H9 (cell line): ENCODE measurements at regions not wholly inside any gene's neighbourhood (a gene's known extent, or its start where the extent isn't known, plus 50 kb on each side); places are given as distances from the start of the nearest gene placed in this dataset.

ENCODE experiments used
- DNase-seq: peaks from one replicate; pipeline ENCODE4 v3.0.0-alpha.2; 2017
- H2AFZ ChIP-seq: one replicate; pipeline ENCODE4 v1.6.1; 2013; ENCODE audit warnings: mild to moderate bottlenecking, low read length, control low read depth, moderate library complexity
- H2AK5ac ChIP-seq: 2 replicates; pipeline ENCODE4 v1.6.1; 2013; ENCODE audit warnings: low read length, control low read depth, mixed read lengths; ENCODE audit not compliant: insufficient read length
- H2BK120ac ChIP-seq: one replicate; pipeline ENCODE4 v1.6.1; 2013; ENCODE audit warnings: low read depth, mild to moderate bottlenecking, low read length, control low read depth, inconsistent platforms; ENCODE audit not compliant: poor library complexity, severe bottlenecking
- H2BK12ac ChIP-seq: 2 replicates; pipeline ENCODE4 v1.6.1; 2013; ENCODE audit warnings: low read length, control low read depth, mixed read lengths, low read depth; ENCODE audit not compliant: insufficient read length
- H2BK15ac ChIP-seq: 2 replicates; pipeline ENCODE4 v1.6.1; 2013; ENCODE audit warnings: low read depth, low read length, control low read depth
- H2BK20ac ChIP-seq: one replicate; pipeline ENCODE4 v1.6.1; 2013; ENCODE audit warnings: low read depth, mild to moderate bottlenecking, low read length, control low read depth, inconsistent platforms; ENCODE audit not compliant: poor library complexity, severe bottlenecking
- H2BK5ac ChIP-seq: 2 replicates; pipeline ENCODE4 v1.6.1; 2013; ENCODE audit warnings: low read length, control low read depth, mixed read lengths; ENCODE audit not compliant: insufficient read length
- H3K14ac ChIP-seq: 2 replicates; pipeline ENCODE4 v1.6.1; 2013; ENCODE audit warnings: low read length, control low read depth; ENCODE audit not compliant: insufficient read depth
- H3K18ac ChIP-seq: 2 replicates; pipeline ENCODE4 v1.6.1; 2013; ENCODE audit warnings: low read depth, mild to moderate bottlenecking, mixed read lengths, low read length, control low read depth; ENCODE audit not compliant: insufficient read length
- H3K23ac ChIP-seq: 2 replicates; pipeline ENCODE4 v1.6.1; 2013; ENCODE audit warnings: low read length, control low read depth, mixed read lengths, low read depth; ENCODE audit not compliant: insufficient read length
- H3K23me2 ChIP-seq: 2 replicates; pipeline ENCODE4 v1.6.1; 2013; ENCODE audit warnings: low read depth, mild to moderate bottlenecking, mixed read lengths, low read length, control low read depth; ENCODE audit not compliant: insufficient read length, poor library complexity, severe bottlenecking
- H3K27ac ChIP-seq: 2 replicates; pipeline ENCODE4 v1.5.1; 2013; ENCODE audit warnings: low read length, control low read depth, mixed read lengths, low read depth; ENCODE audit not compliant: insufficient read length
- H3K27me3 ChIP-seq: 2 replicates; pipeline ENCODE4 v1.6.1; 2013; ENCODE audit warnings: low read length, control low read depth, inconsistent platforms; ENCODE audit not compliant: insufficient read depth
- H3K4ac ChIP-seq: 2 replicates; pipeline ENCODE4 v1.6.1; 2013; ENCODE audit warnings: low read depth, mild to moderate bottlenecking, control low read depth, inconsistent platforms, low read length, moderate library complexity
- H3K4me1 ChIP-seq: 2 replicates; pipeline ENCODE4 v1.6.1; 2013; ENCODE audit warnings: low read length, control low read depth, inconsistent platforms; ENCODE audit not compliant: insufficient read depth
- H3K4me2 ChIP-seq: 2 replicates; pipeline ENCODE4 v1.6.1; 2013; ENCODE audit warnings: low read length, control low read depth, mixed read lengths; ENCODE audit not compliant: insufficient read length, insufficient read depth
- H3K56ac ChIP-seq: 2 replicates; pipeline ENCODE4 v1.6.1; 2013; ENCODE audit warnings: low read depth, mild to moderate bottlenecking, mixed read lengths, low read length, control low read depth; ENCODE audit not compliant: insufficient read length
- H3K79me1 ChIP-seq: 2 replicates; pipeline ENCODE4 v1.6.1; 2013; ENCODE audit warnings: low read depth, mild to moderate bottlenecking, moderate library complexity, low read length, control low read depth, inconsistent platforms; ENCODE audit not compliant: insufficient read depth, poor library complexity, severe bottlenecking
- H3K79me2 ChIP-seq: 2 replicates; pipeline ENCODE4 v1.6.1; 2013; ENCODE audit warnings: low read length, control low read depth, inconsistent platforms; ENCODE audit not compliant: insufficient read depth
- H3K9ac ChIP-seq: 2 replicates; pipeline ENCODE4 v1.6.1; 2013; ENCODE audit warnings: low read length, control low read depth, mixed read lengths; ENCODE audit not compliant: insufficient read length; ENCODE audit errors: extremely low read depth
- H3K9me3 ChIP-seq: one replicate; pipeline ENCODE4 v1.6.1; 2013; ENCODE audit warnings: low read depth, low read length, inconsistent platforms; ENCODE audit not compliant: control insufficient read depth
- H3T11ph ChIP-seq: one replicate; pipeline ENCODE4 v1.6.1; 2013; ENCODE audit warnings: mild to moderate bottlenecking, low read length, control low read depth, inconsistent platforms
- H4K20me1 ChIP-seq: one replicate; pipeline ENCODE4 v1.6.1; 2013; ENCODE audit not compliant: control insufficient read depth, insufficient read length, insufficient read depth
- H4K5ac ChIP-seq: 2 replicates; pipeline ENCODE4 v1.6.1; 2013; ENCODE audit warnings: low read depth, mild to moderate bottlenecking, mixed read lengths, low read length, control low read depth; ENCODE audit not compliant: insufficient read length
- H4K8ac ChIP-seq: replicated peaks from 2 replicates; pipeline ENCODE4 v1.6.1; 2013; ENCODE audit warnings: low read length, control low read depth, mixed read lengths, low read depth; ENCODE audit not compliant: insufficient read length
- H4K91ac ChIP-seq: 2 replicates; pipeline ENCODE4 v1.6.1; 2013; ENCODE audit warnings: low read depth, mild to moderate bottlenecking, moderate library complexity, mixed read lengths, low read length, control low read depth; ENCODE audit not compliant: insufficient read length
- H3K27ac Mint-ChIP-seq, 3 experiments: 2 replicates in 2 of 3; 3 replicates in 1 of 3; pipeline ENCODE4 v1.8.0; 2020 to 2021; ENCODE audit warnings: mixed read lengths in 3 of 3, mild to moderate bottlenecking in 1 of 3, moderate library complexity in 1 of 3
- H3K27me3 Mint-ChIP-seq: 2 replicates; pipeline ENCODE4 v1.8.0; 2021; ENCODE audit warnings: low read depth, mild to moderate bottlenecking, moderate library complexity, mixed read lengths
- H3K36me3 Mint-ChIP-seq, 3 experiments: 2 replicates in 2 of 3; 3 replicates in 1 of 3; pipeline ENCODE4 v1.8.0; 2020 to 2021; ENCODE audit warnings: low read depth in 3 of 3, mixed read lengths in 3 of 3; ENCODE audit not compliant: insufficient read depth in 1 of 3
- H3K4me1 Mint-ChIP-seq, 2 experiments: 2 replicates each; pipeline ENCODE4 v1.8.0; 2020; ENCODE audit warnings: mixed read lengths in 2 of 2
- H3K4me3 Mint-ChIP-seq, 2 experiments: 2 replicates in 1 of 2; 3 replicates in 1 of 2; pipeline ENCODE4 v1.8.0; 2020 to 2021; ENCODE audit warnings: mild to moderate bottlenecking in 2 of 2, mixed read lengths in 2 of 2, moderate library complexity in 1 of 2
- H3K9me3 Mint-ChIP-seq, 2 experiments: 2 replicates in 1 of 2; 3 replicates in 1 of 2; pipeline ENCODE4 v1.8.0; 2020; ENCODE audit warnings: mild to moderate bottlenecking in 2 of 2, mixed read lengths in 2 of 2, moderate library complexity in 1 of 2
- WGBS: extraction: QIAGEN DNeasy Blood & Tissue Kit; methylation state at CpG from one replicate; pipeline ENCODE4 v1.1.7; 2013; ENCODE audit warnings: missing lambda C conversion rate, low lambda C conversion rate, mixed read lengths; ENCODE audit not compliant: insufficient read length; ENCODE audit errors: extremely low coverage; 5-methylcytosine and 5-hydroxymethylcytosine counted together
- TF ChIP-seq, protein P1 (sequence below): fragments of 200-600 bp; sonication (generic); conservative IDR thresholded peaks from 3 replicates; pipeline ENCODE4 v1.8.0; 2021; ENCODE audit warnings: antibody characterized with exemption, mild to moderate bottlenecking

DNA sequence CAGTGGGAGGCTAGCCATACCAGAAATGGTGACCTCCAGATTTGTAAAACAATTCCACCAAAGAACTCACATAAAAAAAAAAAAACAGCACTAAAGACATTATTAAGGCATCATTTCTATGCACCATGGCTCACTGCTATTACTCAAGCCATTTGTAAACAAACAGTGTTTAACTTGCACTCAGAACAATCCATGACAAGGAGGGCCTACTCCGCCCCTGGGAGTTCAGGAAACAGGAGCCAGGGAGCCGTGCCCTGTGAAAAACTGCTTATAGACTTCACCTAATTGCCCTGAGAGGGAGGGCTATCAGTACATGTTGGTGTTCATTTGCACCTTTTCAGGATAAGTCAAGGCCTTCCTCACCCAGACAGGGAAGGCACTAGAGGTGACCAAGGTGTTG is 103.2 kb downstream of the ZNF429 start:
- peaks cover 14% of the 10 kb centered on the region for H3K9me3 ChIP-seq
- no peaks in the 10 kb centered on the region for H3K79me2 ChIP-seq
- DNase-seq = no peak
- H2AK5ac ChIP-seq = no peak overlapping the region
- H3K4me1 ChIP-seq = no peaks in the 10 kb centered on the region
- no peaks in the 10 kb centered on the region for H3K23me2 ChIP-seq
- no peak overlapping the region for H2BK15ac ChIP-seq
- H3K14ac ChIP-seq = no peak overlapping the region
- H2BK12ac ChIP-seq = no peak overlapping the region
- H3K27ac ChIP-seq = no peak overlapping the region
- no CpG with 5 or more reads among the region's 2 CpGs for WGBS
- Mint-ChIP-seq H3K4me3 (no peak overlapping the region), H3K27ac (no peak overlapping the region), H3K4me1 (peaks cover 18 to 29% of the 10 kb centered on the region in 2 experiments), H3K36me3 (peaks cover under 1 to 4% (median 3%) of the 10 kb centered on the region in 3 experiments; a peak in 4 of 7 replicates), H3K27me3 (peaks cover 23% of the 10 kb centered on the region), H3K9me3 (peaks cover 64 to 75% of the 10 kb centered on the region in 2 experiments)
- no peak overlapping the region for H4K8ac ChIP-seq
- no peak overlapping the region for H3K23ac ChIP-seq
- no peaks in the 10 kb centered on the region for H3K79me1 ChIP-seq
- no peak overlapping the region for H3T11ph ChIP-seq
- no peak overlapping the region for H2AFZ ChIP-seq
- no peak overlapping the region for H2BK20ac ChIP-seq
- TF ChIP-seq, protein P1, sequence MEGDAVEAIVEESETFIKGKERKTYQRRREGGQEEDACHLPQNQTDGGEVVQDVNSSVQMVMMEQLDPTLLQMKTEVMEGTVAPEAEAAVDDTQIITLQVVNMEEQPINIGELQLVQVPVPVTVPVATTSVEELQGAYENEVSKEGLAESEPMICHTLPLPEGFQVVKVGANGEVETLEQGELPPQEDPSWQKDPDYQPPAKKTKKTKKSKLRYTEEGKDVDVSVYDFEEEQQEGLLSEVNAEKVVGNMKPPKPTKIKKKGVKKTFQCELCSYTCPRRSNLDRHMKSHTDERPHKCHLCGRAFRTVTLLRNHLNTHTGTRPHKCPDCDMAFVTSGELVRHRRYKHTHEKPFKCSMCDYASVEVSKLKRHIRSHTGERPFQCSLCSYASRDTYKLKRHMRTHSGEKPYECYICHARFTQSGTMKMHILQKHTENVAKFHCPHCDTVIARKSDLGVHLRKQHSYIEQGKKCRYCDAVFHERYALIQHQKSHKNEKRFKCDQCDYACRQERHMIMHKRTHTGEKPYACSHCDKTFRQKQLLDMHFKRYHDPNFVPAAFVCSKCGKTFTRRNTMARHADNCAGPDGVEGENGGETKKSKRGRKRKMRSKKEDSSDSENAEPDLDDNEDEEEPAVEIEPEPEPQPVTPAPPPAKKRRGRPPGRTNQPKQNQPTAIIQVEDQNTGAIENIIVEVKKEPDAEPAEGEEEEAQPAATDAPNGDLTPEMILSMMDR = no peak
- H3K56ac ChIP-seq = no peak overlapping the region
- H2BK120ac ChIP-seq = no peak overlapping the region
- H3K18ac ChIP-seq = no peak overlapping the region
- H3K4ac ChIP-seq = no peak overlapping the region
- H2BK5ac ChIP-seq = no peak overlapping the region
- H4K5ac ChIP-seq = no peak overlapping the region
- no peaks in the 10 kb centered on the region for H4K20me1 ChIP-seq
- no peak overlapping the region for H3K9ac ChIP-seq
- no peak overlapping the region for H3K4me2 ChIP-seq
- H3K27me3 ChIP-seq = no peaks in the 10 kb centered on the region
- no peak overlapping the region for H4K91ac ChIP-seq
